Activated naive CD4-positive, alpha-beta T cell treated with anti-CD3 and anti-CD28 coated beads, Interleukin-2, amount 50 U/mL, for 72 hours (primary cell): ENCODE measurements at regions not wholly inside any gene's neighbourhood (a gene's known extent, or its start where the extent isn't known, plus 50 kb on each side); places are given as distances from the start of the nearest gene placed in this dataset.
A peak's percentile ranks its signal among the peaks of the same experiment; 100 is the strongest.

Experiments
- ATAC-seq, 2 donors: fragments of 150-1000 bp; cut with Tn5 transposase; 2 replicates each; pipeline ENCODE4 v1.10.0; 2021; ENCODE audit warnings: mild to moderate bottlenecking in 2 of 2, moderate library complexity in 2 of 2
- DNase-seq, 2 donors: peaks; one replicate each; pipeline ENCODE4 v3.0.0; 2021 to 2022; ENCODE audit warnings: low spot score in 2 of 2
- H3K27ac Mint-ChIP-seq, 2 donors: one replicate each; pipeline ENCODE4 v1.8.0; 2022; ENCODE audit warnings: mild to moderate bottlenecking in 2 of 2, mixed read lengths in 2 of 2
- H3K36me3 Mint-ChIP-seq, 2 donors: one replicate each; pipeline ENCODE4 v1.8.0; 2022; ENCODE audit warnings: mixed read lengths in 2 of 2
- H3K9me3 Mint-ChIP-seq, 2 donors: one replicate each; pipeline ENCODE4 v1.8.0; 2022; ENCODE audit warnings: mixed read lengths in 2 of 2

GRCh38 chr4:114078636-114079035, 99.2 kb upstream of the ARSJ start:
- DNase-seq (no peak), ATAC-seq (no peak)
- peaks cover 3 to 5% of the 10 kb centered on the region in 2 donors for H3K9me3 Mint-ChIP-seq

GRCh38 chr4:114081783-114082182, 102.3 kb upstream of the ARSJ start:
- Mint-ChIP-seq H3K36me3 (no peaks in the 10 kb centered on the region), H3K27ac (no peak overlapping the region), H3K9me3 (peaks cover 3 to 5% of the 10 kb centered on the region in 2 donors)
- no peak for ATAC-seq
- DNase-seq: no peak

More at GRCh38 chr4:114078636-114079035, 99.2 kb upstream of the ARSJ start:
- Mint-ChIP-seq H3K36me3 (no peaks in the 10 kb centered on the region), H3K27ac (no peak overlapping the region)

GRCh38 chr4:114082348-114082747, 102.9 kb upstream of the ARSJ start:
- no peak for ATAC-seq
- H3K27ac Mint-ChIP-seq: no peak overlapping the region
- H3K36me3 Mint-ChIP-seq: no peaks in the 10 kb centered on the region
- DNase-seq: no peak
- peaks cover 3 to 5% of the 10 kb centered on the region in 2 donors for H3K9me3 Mint-ChIP-seq

GRCh38 chr4:114085611-114086345, 106.3 kb upstream of the ARSJ start:
- no peak overlapping the region for H3K27ac Mint-ChIP-seq
- H3K36me3 Mint-ChIP-seq: peaks cover 0 to 7% of the 10 kb centered on the region in 2 donors
- H3K9me3 Mint-ChIP-seq: peaks cover 3 to 10% of the 10 kb centered on the region in 2 donors
- DNase-seq: no peak
- ATAC-seq: no peak

GRCh38 chr4:114087596-114088230, 108.3 kb upstream of the ARSJ start:
- H3K27ac Mint-ChIP-seq: no peak overlapping the region
- ATAC-seq (no peak), DNase-seq (no peak)
- peaks cover 3 to 10% of the 10 kb centered on the region in 2 donors for H3K9me3 Mint-ChIP-seq
- H3K36me3 Mint-ChIP-seq: peaks cover 0 to 7% of the 10 kb centered on the region in 2 donors

GRCh38 chr4:114088481-114088880, 109.0 kb upstream of the ARSJ start:
- ATAC-seq (no peak), DNase-seq (no peak)
- peaks cover 0 to 7% of the 10 kb centered on the region in 2 donors for H3K36me3 Mint-ChIP-seq
- H3K9me3 Mint-ChIP-seq: peaks cover 3 to 10% of the 10 kb centered on the region in 2 donors
- H3K27ac Mint-ChIP-seq: no peak overlapping the region

- H3K9me3 Mint-ChIP-seq: peaks cover 3 to 10% of the 10 kb centered on the region in 2 donors
- ATAC-seq: no peak
Observed at GRCh38 chr4:114091546-114091945, 112.1 kb upstream of the ARSJ start.

GRCh38 chr4:114093221-114093715, 113.8 kb upstream of the ARSJ start:
- Mint-ChIP-seq H3K9me3 (peaks cover 3 to 10% of the 10 kb centered on the region in 2 donors), H3K27ac (no peak overlapping the region), H3K36me3 (peaks cover 0 to 6% of the 10 kb centered on the region in 2 donors)
- ATAC-seq: no peak
- DNase-seq: no peak

More at GRCh38 chr4:114091546-114091945, 112.1 kb upstream of the ARSJ start:
- H3K27ac Mint-ChIP-seq: no peak overlapping the region
- H3K36me3 Mint-ChIP-seq: peaks cover 0 to 7% of the 10 kb centered on the region in 2 donors
- no peak for DNase-seq

GRCh38 chr4:114100288-114101031, 121.0 kb upstream of the ARSJ start:
- no peak for ATAC-seq
- Mint-ChIP-seq H3K36me3 (no peaks in the 10 kb centered on the region), H3K27ac (no peak overlapping the region), H3K9me3 (no peaks in the 10 kb centered on the region)
- DNase-seq: no peak

GRCh38 chr4:114103908-114104307, 124.5 kb upstream of the ARSJ start:
- no peaks in the 10 kb centered on the region for H3K9me3 Mint-ChIP-seq
- no peak for ATAC-seq

GRCh38 chr4:114108869-114109268, 129.4 kb upstream of the ARSJ start:
- ATAC-seq (no peak), DNase-seq (no peak)
- Mint-ChIP-seq H3K9me3 (no peaks in the 10 kb centered on the region), H3K36me3 (no peaks in the 10 kb centered on the region), H3K27ac (no peak overlapping the region)

More at GRCh38 chr4:114103908-114104307, 124.5 kb upstream of the ARSJ start:
- DNase-seq: no peak
- Mint-ChIP-seq H3K36me3 (no peaks in the 10 kb centered on the region), H3K27ac (no peak overlapping the region)

GRCh38 chr4:114109776-114110175, 130.3 kb upstream of the ARSJ start:
- no peak for ATAC-seq
- H3K36me3 Mint-ChIP-seq: no peaks in the 10 kb centered on the region

GRCh38 chr4:114115526-114115925, 136.1 kb upstream of the ARSJ start:
- DNase-seq (no peak), ATAC-seq (no peak)
- Mint-ChIP-seq H3K27ac (no peak overlapping the region), H3K9me3 (no peaks in the 10 kb centered on the region), H3K36me3 (no peaks in the 10 kb centered on the region)

More at GRCh38 chr4:114109776-114110175, 130.3 kb upstream of the ARSJ start:
- Mint-ChIP-seq H3K9me3 (no peaks in the 10 kb centered on the region), H3K27ac (no peak overlapping the region)
- DNase-seq: no peak

- DNase-seq: no peak
- no peak overlapping the region for H3K27ac Mint-ChIP-seq
Observed at GRCh38 chr4:114116861-114117260, 137.4 kb upstream of the ARSJ start.

GRCh38 chr4:114121221-114121620, 141.8 kb upstream of the ARSJ start:
- Mint-ChIP-seq H3K27ac (no peak overlapping the region), H3K36me3 (peaks cover 9 to 16% of the 10 kb centered on the region in 2 donors), H3K9me3 (peaks cover 4 to 14% of the 10 kb centered on the region in 2 donors)
- DNase-seq (no peak), ATAC-seq (no peak)

More at GRCh38 chr4:114116861-114117260, 137.4 kb upstream of the ARSJ start:
- H3K36me3 Mint-ChIP-seq: no peaks in the 10 kb centered on the region
- no peaks in the 10 kb centered on the region for H3K9me3 Mint-ChIP-seq
- ATAC-seq: no peak

GRCh38 chr4:114132199-114132598, 152.8 kb upstream of the ARSJ start:
- no peak for ATAC-seq

GRCh38 chr4:114132830-114133229, 153.4 kb upstream of the ARSJ start:
- ATAC-seq (peak in 1 of 2 donors; percentile 34), DNase-seq (no peak)
- no peak overlapping the region for H3K27ac Mint-ChIP-seq
- no peaks in the 10 kb centered on the region for H3K36me3 Mint-ChIP-seq
- peaks cover 0 to 9% of the 10 kb centered on the region in 2 donors for H3K9me3 Mint-ChIP-seq

More at GRCh38 chr4:114132199-114132598, 152.8 kb upstream of the ARSJ start:
- DNase-seq: no peak
- H3K27ac Mint-ChIP-seq: no peak overlapping the region
- H3K36me3 Mint-ChIP-seq: no peaks in the 10 kb centered on the region
- H3K9me3 Mint-ChIP-seq: peaks cover 0 to 9% of the 10 kb centered on the region in 2 donors
